GM23338 (cell line): ENCODE measurements at regions not wholly inside any gene's neighbourhood (a gene's known extent, or its start where the extent isn't known, plus 50 kb on each side); places are given as distances from the start of the nearest gene placed in this dataset.

ENCODE experiments used
- CTCF ChIP-seq, 2 experiments: fragments of 200-600 bp in 1 of 2; sonication (generic) in 1 of 2; conservative IDR thresholded peaks; 2 replicates each; pipeline versions ENCODE4 v1.5.1 to v1.6.1; 2016 to 2017; ENCODE audit warnings: antibody characterized with exemption in 2 of 2, low read depth in 2 of 2, mild to moderate bottlenecking in 2 of 2, moderate library complexity in 1 of 2
- EZH2 ChIP-seq: fragments of 200-600 bp; sonication (generic); IDR thresholded peaks from one replicate; pipeline ENCODE4 v1.8.0; 2017; ENCODE audit warnings: antibody characterized with exemption, mild to moderate bottlenecking, low read depth; ENCODE audit not compliant: unreplicated experiment
- STAT1 ChIP-seq: IDR thresholded peaks from one replicate; pipeline ENCODE4 v1.6.1; 2016; ENCODE audit warnings: antibody characterized with exemption; ENCODE audit not compliant: unreplicated experiment

GRCh38 chr11:112439614-112440013, 179.0 kb upstream of the PLET1 start:
- TF ChIP-seq EZH2 (no peak), CTCF (conservative IDR thresholded peaks at IDR 0.05; ENCODE audit: low read depth in 2 of 2) (no peak), STAT1 (no peak)
